ENCODE measurements at regions not wholly inside any gene's neighbourhood (a gene's known extent, or its start where the extent isn't known, plus 50 kb on each side); places are given as distances from the start of the nearest gene placed in this dataset.

DNA sequence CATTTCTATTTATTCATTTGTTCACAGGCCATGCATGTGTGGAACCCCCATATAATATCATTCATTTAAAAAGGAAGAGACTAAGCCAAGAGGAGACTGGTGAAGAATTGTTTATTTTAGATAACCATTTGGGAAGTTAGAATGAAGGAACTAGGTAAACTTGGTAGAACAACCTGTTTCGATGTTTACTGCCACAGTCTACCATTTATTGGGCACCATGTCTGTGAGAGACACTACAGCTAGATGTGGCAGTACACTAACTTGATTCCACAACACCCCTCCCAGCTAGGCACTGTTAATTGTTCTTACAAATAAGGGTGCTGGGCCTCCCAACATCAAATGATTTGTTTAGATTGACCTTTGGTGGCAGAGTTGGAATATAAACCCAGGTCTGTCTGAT is 592.4 kb downstream of the EPM2A start:
- no peaks in the 10 kb centered on the region for H3K36me3 ChIP-seq
- TF ChIP-seq, protein P1, sequence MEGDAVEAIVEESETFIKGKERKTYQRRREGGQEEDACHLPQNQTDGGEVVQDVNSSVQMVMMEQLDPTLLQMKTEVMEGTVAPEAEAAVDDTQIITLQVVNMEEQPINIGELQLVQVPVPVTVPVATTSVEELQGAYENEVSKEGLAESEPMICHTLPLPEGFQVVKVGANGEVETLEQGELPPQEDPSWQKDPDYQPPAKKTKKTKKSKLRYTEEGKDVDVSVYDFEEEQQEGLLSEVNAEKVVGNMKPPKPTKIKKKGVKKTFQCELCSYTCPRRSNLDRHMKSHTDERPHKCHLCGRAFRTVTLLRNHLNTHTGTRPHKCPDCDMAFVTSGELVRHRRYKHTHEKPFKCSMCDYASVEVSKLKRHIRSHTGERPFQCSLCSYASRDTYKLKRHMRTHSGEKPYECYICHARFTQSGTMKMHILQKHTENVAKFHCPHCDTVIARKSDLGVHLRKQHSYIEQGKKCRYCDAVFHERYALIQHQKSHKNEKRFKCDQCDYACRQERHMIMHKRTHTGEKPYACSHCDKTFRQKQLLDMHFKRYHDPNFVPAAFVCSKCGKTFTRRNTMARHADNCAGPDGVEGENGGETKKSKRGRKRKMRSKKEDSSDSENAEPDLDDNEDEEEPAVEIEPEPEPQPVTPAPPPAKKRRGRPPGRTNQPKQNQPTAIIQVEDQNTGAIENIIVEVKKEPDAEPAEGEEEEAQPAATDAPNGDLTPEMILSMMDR (IDR thresholded peaks at IDR 0.05), result no peak
- no peaks in the 10 kb centered on the region for H3K9me3 ChIP-seq
- H3K4me1 ChIP-seq, result peaks cover 0 to 7% of the 10 kb centered on the region in 2 donors
- DNase-seq (ENCODE audit: low spot score), result no peak
- H3K4me3 ChIP-seq, result no peak overlapping the region
- no peaks in the 10 kb centered on the region for H3K27me3 ChIP-seq
- H3K27ac ChIP-seq, result no peak overlapping the region

DNA sequence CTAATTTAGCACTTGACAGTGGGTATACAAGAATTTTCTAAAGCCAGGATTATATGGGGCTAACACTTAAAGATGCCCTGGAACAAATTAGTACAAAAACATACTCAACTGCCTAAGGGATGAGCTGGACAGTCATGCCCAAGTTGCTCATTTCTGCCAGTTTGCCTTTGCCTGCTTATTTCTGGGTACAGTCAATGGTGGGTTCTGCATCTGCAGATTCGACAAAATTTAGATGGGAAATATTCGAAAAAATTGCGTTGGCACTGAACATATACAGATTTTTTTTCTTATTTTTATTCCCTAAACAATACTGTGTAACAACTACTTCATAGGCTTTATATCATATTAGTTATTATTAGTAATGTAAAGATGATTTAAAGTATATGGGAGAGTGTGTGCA is 591.9 kb downstream of the EPM2A start:
- Histone ChIP-seq H3K9me3 (no peaks in the 10 kb centered on the region), H3K4me3 (no peak overlapping the region), H3K36me3 (no peaks in the 10 kb centered on the region), H3K27ac (no peak overlapping the region), H3K4me1 (peaks cover 0 to 11% of the 10 kb centered on the region in 2 donors), H3K27me3 (no peaks in the 10 kb centered on the region)
- no peak for DNase-seq (ENCODE audit: low spot score)
- TF ChIP-seq, protein P1 (IDR thresholded peaks at IDR 0.05), result no peak

DNA sequence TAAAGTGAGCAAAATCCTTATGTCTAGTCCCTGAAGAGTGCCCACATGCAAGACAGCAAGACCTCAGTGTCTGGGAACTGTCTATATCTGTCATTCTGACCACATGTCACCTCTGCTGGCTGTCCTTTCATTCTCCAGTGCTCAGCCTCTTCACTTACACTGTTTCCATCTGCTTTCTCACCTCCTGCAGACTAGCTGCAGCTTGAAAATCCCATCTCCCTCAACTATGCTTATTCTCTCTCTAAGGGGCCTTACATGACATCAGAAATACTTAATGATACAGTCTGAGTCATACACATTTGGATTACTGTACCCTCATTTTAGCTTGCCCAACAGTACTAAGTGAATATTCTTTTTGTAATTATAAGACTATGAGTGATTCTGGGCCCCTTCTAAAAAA is 587.8 kb downstream of the EPM2A start:
- no peak for DNase-seq (ENCODE audit: low spot score)
- peak overlapping the region in 1 of 2 donors; percentile 6 for H3K27ac ChIP-seq
- H3K27me3 ChIP-seq, result no peaks in the 10 kb centered on the region
- TF ChIP-seq, protein P1 (IDR thresholded peaks at IDR 0.05), result no peak
- peaks cover 0 to 11% of the 10 kb centered on the region in 2 donors for H3K4me1 ChIP-seq
- H3K4me3 ChIP-seq, result no peak overlapping the region
- no peaks in the 10 kb centered on the region for H3K36me3 ChIP-seq
- no peaks in the 10 kb centered on the region for H3K9me3 ChIP-seq

DNA sequence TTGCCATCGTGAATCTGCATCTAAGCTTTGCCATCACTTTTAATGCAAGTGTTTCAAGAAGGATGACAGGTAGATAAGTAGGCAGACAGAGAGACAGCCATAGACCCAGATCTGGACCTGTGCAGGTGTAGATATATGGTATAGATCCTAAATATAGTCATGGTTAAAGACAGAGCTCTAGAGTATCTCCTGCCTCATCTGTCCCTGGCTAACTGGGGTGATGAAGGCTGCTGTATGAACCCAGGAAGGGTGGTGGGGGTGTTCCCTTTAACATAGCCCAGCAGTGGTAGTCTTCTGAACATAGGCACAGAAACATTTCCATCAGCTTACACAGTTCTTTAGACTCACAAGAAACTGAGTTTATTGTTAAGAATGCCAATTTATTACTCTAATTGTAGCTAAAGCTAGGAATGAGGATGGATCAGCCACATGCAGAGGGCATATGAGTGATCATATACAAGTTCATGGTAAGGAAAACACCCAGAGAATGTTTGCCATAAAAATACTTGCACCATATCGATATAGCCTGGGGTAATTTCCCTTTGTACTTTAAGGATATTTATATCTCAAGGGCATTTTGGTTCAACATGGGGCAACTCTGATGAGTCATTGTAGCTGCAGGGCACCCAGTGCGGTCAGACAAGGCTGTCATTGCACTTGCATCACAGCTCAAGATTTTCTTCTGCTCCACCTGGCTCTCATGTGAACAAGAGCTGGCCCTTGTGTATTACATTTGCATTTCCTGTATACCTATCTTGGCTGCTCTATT is 587.2 kb downstream of the EPM2A start:
- peak overlapping the region in 1 of 2 donors; percentile 6 for H3K27ac ChIP-seq

GRCh38 chr6:145148776-145149175 is 586.5 kb downstream of the EPM2A start:
- no peaks in the 10 kb centered on the region for H3K27me3 ChIP-seq
- no peaks in the 10 kb centered on the region for H3K36me3 ChIP-seq
- no peak overlapping the region for H3K4me3 ChIP-seq
- H3K4me1 ChIP-seq, result peaks cover 0 to 11% of the 10 kb centered on the region in 2 donors
- TF ChIP-seq, protein P1 (IDR thresholded peaks at IDR 0.05), result no peak
- no peak overlapping the region for H3K27ac ChIP-seq
- DNase-seq (ENCODE audit: low spot score), result no peak
- no peaks in the 10 kb centered on the region for H3K9me3 ChIP-seq

More for the DNA sequence above, 587.2 kb downstream of the EPM2A start:
- TF ChIP-seq, protein P1 (IDR thresholded peaks at IDR 0.05), result no peak
- Histone ChIP-seq H3K36me3 (no peaks in the 10 kb centered on the region), H3K27me3 (no peaks in the 10 kb centered on the region), H3K4me1 (peaks cover 0 to 11% of the 10 kb centered on the region in 2 donors), H3K9me3 (no peaks in the 10 kb centered on the region), H3K4me3 (no peak overlapping the region)
- no peak for DNase-seq (ENCODE audit: low spot score)

- Histone ChIP-seq H3K4me1 (peaks cover 0 to 11% of the 10 kb centered on the region in 2 donors), H3K36me3 (no peaks in the 10 kb centered on the region), H3K27me3 (no peaks in the 10 kb centered on the region), H3K9me3 (no peaks in the 10 kb centered on the region), H3K4me3 (no peak overlapping the region), H3K27ac (no peak overlapping the region)
- DNase-seq (ENCODE audit: low spot score), result no peak
- TF ChIP-seq, protein P1 (IDR thresholded peaks at IDR 0.05), result no peak
Measured at GRCh38 chr6:145151624-145152023, 583.7 kb downstream of the EPM2A start.
